Fibroblast of lung (primary cell): ENCODE measurements at regions not wholly inside any gene's neighbourhood (a gene's known extent, or its start where the extent isn't known, plus 50 kb on each side); places are given as distances from the start of the nearest gene placed in this dataset.

ENCODE experiments used
- CTCF ChIP-seq, 2 donors: IDR thresholded peaks in 1 of 2; conservative IDR thresholded peaks in 1 of 2; 1 replicate in 1 of 2; 2 replicates in 1 of 2; pipeline ENCODE4 v1.5.1; 2011 to 2012; ENCODE audit warnings: low read length in 2 of 2, control low read depth in 1 of 2, inconsistent platforms in 1 of 2, low read depth in 1 of 2, mild to moderate bottlenecking in 1 of 2
- EZH2 ChIP-seq: IDR thresholded peaks from 2 replicates; pipeline ENCODE4 v1.5.1; 2012; ENCODE audit warnings: low read length, control low read depth, mild to moderate bottlenecking; ENCODE audit errors: missing control alignments

- TF ChIP-seq CTCF (conservative IDR thresholded peaks at IDR 0.05 in 1 of 2, IDR thresholded peaks at IDR 0.05 in 1 of 2; ENCODE audit: low read depth in 1 of 2, low read length in 2 of 2) (no peak), EZH2 (no peak)
Measured at GRCh38 chr4:1490011-1490653, 83.9 kb upstream of the NKX1-1 start.
